Choroid plexus epithelial cell (primary cell): ENCODE measurements at regions not wholly inside any gene's neighbourhood (a gene's known extent, or its start where the extent isn't known, plus 50 kb on each side); places are given as distances from the start of the nearest gene placed in this dataset.

ENCODE experiments used
- DNase-seq: peaks from one replicate; pipeline ENCODE4 v3.0.0-alpha.2; 2010; ENCODE audit warnings: low read depth
- H3K4me3 ChIP-seq: 2 replicates; pipeline ENCODE4 v1.5.1; 2011; ENCODE audit warnings: low read depth, mild to moderate bottlenecking, control low read depth, low read length, moderate library complexity
- CTCF ChIP-seq: conservative IDR thresholded peaks from 2 replicates; pipeline ENCODE4 v1.5.1; 2011; ENCODE audit warnings: low read depth, mild to moderate bottlenecking, control low read depth, inconsistent platforms, low read length, moderate library complexity

- no peak overlapping the region for H3K4me3 ChIP-seq
- no peak for TF ChIP-seq CTCF
- DNase-seq, result no peak
Observed at GRCh38 chr2:204126705-204127104, 190.1 kb downstream of the ICOS start.

- DNase-seq, result peak; percentile 25
- no peak overlapping the region for H3K4me3 ChIP-seq
- no peak for TF ChIP-seq CTCF
Observed at GRCh38 chr2:204127238-204127637, 190.7 kb downstream of the ICOS start.

GRCh38 chr2:204129591-204130294 lies 193.2 kb downstream of the ICOS start:
- no peak for DNase-seq
- H3K4me3 ChIP-seq, result no peak overlapping the region
- no peak for TF ChIP-seq CTCF

GRCh38 chr2:204131621-204132020 lies 195.1 kb downstream of the ICOS start:
- no peak for DNase-seq
- no peak overlapping the region for H3K4me3 ChIP-seq
- no peak for TF ChIP-seq CTCF

- no peak overlapping the region for H3K4me3 ChIP-seq
- no peak for TF ChIP-seq CTCF
- DNase-seq, result no peak
Observed at GRCh38 chr2:204133476-204133875, 196.9 kb downstream of the ICOS start.

GRCh38 chr2:204134421-204134820 lies 197.9 kb downstream of the ICOS start:
- H3K4me3 ChIP-seq, result no peak overlapping the region
- no peak for DNase-seq
- TF ChIP-seq CTCF, result no peak

- no peak for DNase-seq
- no peak for TF ChIP-seq CTCF
- H3K4me3 ChIP-seq, result no peak overlapping the region
Observed at GRCh38 chr2:204135752-204136151, 199.2 kb downstream of the ICOS start.
